IMR-90 (cell line): ENCODE measurements at regions not wholly inside any gene's neighbourhood (a gene's known extent, or its start where the extent isn't known, plus 50 kb on each side); places are given as distances from the start of the nearest gene placed in this dataset.

Experiments
- ATAC-seq: fragments of 200-7000 bp; cut with Tn5 transposase; 2 replicates; pipeline ENCODE4 v1.9.1; 2020; ENCODE audit warnings: low read depth, mild to moderate bottlenecking, moderate library complexity
- BruUV-seq: library from RNA; stranded (reverse); fragments of 400-500 nt; replicated peaks from 2 replicates; lab custom pipeline; 2021; lab: Mats Ljungman, UMichigan
- CTCF ChIA-PET: fragments of 300-600 bp; formaldehyde crosslinking; extraction: SDS; loops from one replicate; lab custom pipeline; 2021; ENCODE audit warnings: antibody characterized with exemption; lab: Yijun Ruan, JAX
- POLR2A ChIA-PET: fragments of 300-600 bp; sonication (Branson Sonifier 250); formaldehyde crosslinking; loops from one replicate; lab custom pipeline; 2022; ENCODE audit warnings: antibody characterized with exemption; ENCODE audit not compliant: unreplicated experiment; lab: Charles Lee
- DNase-seq: peaks from one replicate; pipeline ENCODE4 v3.0.0; 2013
- H2AFZ ChIP-seq: replicated peaks from 2 replicates; pipeline ENCODE3; 2013; ENCODE audit warnings: low read length, mild to moderate bottlenecking; ENCODE audit not compliant: poor library complexity
- H2AK5ac ChIP-seq: 2 replicates; pipeline ENCODE4 v1.6.1; 2013; ENCODE audit warnings: low read depth, low read length, inconsistent platforms
- H2AK9ac ChIP-seq: replicated peaks from 2 replicates; pipeline ENCODE3; 2013; ENCODE audit warnings: mild to moderate bottlenecking, low read depth, low read length, moderate library complexity; ENCODE audit not compliant: poor library complexity
- H2BK120ac ChIP-seq: 2 replicates; pipeline ENCODE4 v1.6.1; 2013; ENCODE audit warnings: low read depth, low read length, inconsistent platforms
- H2BK15ac ChIP-seq: 3 replicates; pipeline ENCODE4 v1.6.1; 2013; ENCODE audit warnings: low read depth, low read length, inconsistent platforms
- H2BK20ac ChIP-seq: 2 replicates; pipeline ENCODE4 v1.6.1; 2013; ENCODE audit warnings: low read depth, mild to moderate bottlenecking, inconsistent platforms, low read length, moderate library complexity
- H2BK5ac ChIP-seq: 2 replicates; pipeline ENCODE4 v1.6.1; 2013; ENCODE audit warnings: mild to moderate bottlenecking, low read depth, low read length, inconsistent platforms; ENCODE audit not compliant: poor library complexity, severe bottlenecking
- H3K14ac ChIP-seq: replicated peaks from 2 replicates; pipeline ENCODE4 v1.6.1; 2013; ENCODE audit warnings: low read depth, low read length, inconsistent platforms
- H3K18ac ChIP-seq: 2 replicates; pipeline ENCODE4 v1.6.1; 2013; ENCODE audit warnings: low read depth, low read length, control low read depth
- H3K23ac ChIP-seq: 2 replicates; pipeline ENCODE4 v1.6.1; 2013; ENCODE audit warnings: low read depth, low read length, inconsistent platforms
- H3K27ac ChIP-seq: 2 replicates; pipeline ENCODE4 v1.5.1; 2013; ENCODE audit warnings: mild to moderate bottlenecking, control low read depth, low read length; ENCODE audit not compliant: insufficient read depth
- H3K27me3 ChIP-seq: 2 replicates; pipeline ENCODE4 v1.6.1; 2013; ENCODE audit warnings: low read length; ENCODE audit not compliant: control insufficient read depth, insufficient read depth
- H3K36me3 ChIP-seq: 2 replicates; pipeline ENCODE4 v1.6.1; 2013; ENCODE audit warnings: low read length, mixed read lengths; ENCODE audit not compliant: control insufficient read depth, insufficient read depth
- H3K4ac ChIP-seq: 2 replicates; pipeline ENCODE4 v1.6.1; 2013; ENCODE audit warnings: low read depth, low read length, inconsistent platforms
- H3K4me1 ChIP-seq: 2 replicates; pipeline ENCODE4 v1.6.1; 2013; ENCODE audit warnings: low read length, mixed read lengths; ENCODE audit not compliant: control insufficient read depth, insufficient read depth
- H3K4me2 ChIP-seq: 2 replicates; pipeline ENCODE4 v1.6.1; 2013; ENCODE audit warnings: low read depth, mild to moderate bottlenecking, control low read depth, low read length, moderate library complexity
- H3K4me3 ChIP-seq: 2 replicates; pipeline ENCODE4 v1.5.1; 2013; ENCODE audit warnings: low read depth, mild to moderate bottlenecking, control low read depth, low read length, moderate library complexity; ENCODE audit not compliant: insufficient read depth
- H3K56ac ChIP-seq: 2 replicates; pipeline ENCODE4 v1.6.1; 2013; ENCODE audit warnings: low read length, inconsistent platforms; ENCODE audit not compliant: insufficient read depth; ENCODE audit errors: extremely low read depth
- H3K79me1 ChIP-seq, 2 experiments: 2 replicates each; pipeline ENCODE4 v1.6.1; 2013; ENCODE audit warnings: low read length in 2 of 2, inconsistent platforms in 1 of 2, low read depth in 1 of 2
- H3K9ac ChIP-seq: 2 replicates; pipeline ENCODE4 v1.6.1; 2013; ENCODE audit warnings: low read depth, low read length, control low read depth
- H3K9me1 ChIP-seq: 2 replicates; pipeline ENCODE4 v1.6.1; 2013; ENCODE audit warnings: low read length, inconsistent platforms; ENCODE audit not compliant: insufficient read depth
- H3K9me3 ChIP-seq: 2 replicates; pipeline ENCODE4 v1.6.1; 2013; ENCODE audit warnings: low read length; ENCODE audit not compliant: control insufficient read depth, insufficient read depth
- H4K20me1 ChIP-seq: 2 replicates; pipeline ENCODE4 v1.6.1; 2013; ENCODE audit warnings: low read length, inconsistent platforms; ENCODE audit not compliant: insufficient read depth
- H4K5ac ChIP-seq: 2 replicates; pipeline ENCODE4 v1.6.1; 2013; ENCODE audit warnings: mild to moderate bottlenecking, low read depth, low read length, control low read depth
- H4K8ac ChIP-seq, 2 experiments: 2 replicates each; pipeline ENCODE4 v1.6.1; 2013; ENCODE audit warnings: low read depth in 2 of 2, low read length in 2 of 2, control low read depth in 1 of 2, inconsistent platforms in 1 of 2
- H4K91ac ChIP-seq: 2 replicates; pipeline ENCODE4 v1.6.1; 2013; ENCODE audit warnings: low read depth, low read length, inconsistent platforms; ENCODE audit not compliant: insufficient read depth
- CHD1 ChIP-seq: IDR thresholded peaks from 2 replicates; pipeline ENCODE4 v1.6.1; 2012; ENCODE audit warnings: low read depth, low read length, improper control_type of control experiment
- MAFK ChIP-seq: IDR thresholded peaks from 2 replicates; pipeline ENCODE4 v1.6.1; 2012; ENCODE audit warnings: low read depth, low read length, improper control_type of control experiment
- MAZ ChIP-seq: IDR thresholded peaks from 2 replicates; pipeline ENCODE4 v1.6.1; 2012; ENCODE audit warnings: low read depth, mild to moderate bottlenecking, low read length, improper control_type of control experiment, moderate library complexity, borderline replicate concordance
- RFX5 ChIP-seq: IDR thresholded peaks from 2 replicates; pipeline ENCODE4 v1.8.0; 2012; ENCODE audit warnings: low read depth, mild to moderate bottlenecking, low read length, moderate library complexity
- WGBS, 2 experiments: methylation state at CpG; one replicate each; pipeline versions ENCODE4 v1.1.5 to v1.1.7; 2013; ENCODE audit warnings: missing lambda C conversion rate in 2 of 2; ENCODE audit not compliant: insufficient read length in 1 of 2; ENCODE audit errors: extremely low coverage in 2 of 2; 5-methylcytosine and 5-hydroxymethylcytosine counted together
- dilution Hi-C: fragments of 300-500 bp; cut with HindIII; formaldehyde crosslinking; loops from one replicate; pipeline ENCODE4 v1.14.3; 2018; ENCODE audit warnings: low sequenced_read_pairs; ENCODE audit not compliant: unreplicated experiment
- in situ Hi-C: fragments of 300-500 bp; cut with MboI; formaldehyde crosslinking; loops from 3 replicates; pipeline ENCODE4 v1.14.3; 2019; ENCODE audit warnings: low sequenced_read_pairs, inconsistent platforms, mixed read lengths
- intact Hi-C: fragments of 100-400 bp; cut with micrococcal nuclease; formaldehyde crosslinking; loops from 2 replicates; pipeline ENCODE4 v1.10.0; 2022
- TF ChIP-seq, protein P1 (sequence below): fragments of 150-350 bp; IDR thresholded peaks from 2 replicates; pipeline ENCODE4 v1.6.1; 2017; ENCODE audit warnings: mild to moderate bottlenecking, antibody characterized with exemption, low read length, low read depth

DNA sequence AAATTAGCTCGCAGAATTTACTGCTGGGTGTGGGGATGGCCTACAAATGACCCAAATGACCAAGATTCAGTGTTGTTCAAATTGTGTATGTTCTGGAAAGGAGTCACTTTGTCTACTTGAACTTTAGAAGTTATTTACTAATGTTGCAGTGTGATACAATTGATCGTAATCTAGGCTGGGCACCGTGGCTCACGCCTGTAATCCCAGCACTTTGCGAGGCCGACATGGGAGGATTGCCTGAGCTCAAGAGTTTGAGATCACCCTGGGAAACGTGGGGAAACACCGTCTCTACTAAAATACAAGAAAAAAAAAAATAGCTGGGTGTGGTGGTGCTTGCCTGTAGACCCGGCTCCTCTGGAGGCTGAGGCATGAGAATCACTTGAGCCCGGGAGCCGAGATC lies 57.6 kb upstream of the TMPRSS2 start:
- H3K9ac ChIP-seq, result no peak overlapping the region
- H2BK5ac ChIP-seq, result no peak overlapping the region
- H3K9me1 ChIP-seq, result no peaks in the 10 kb centered on the region
- no TSS peak for BruUV-seq
- no peak overlapping the region for H2BK15ac ChIP-seq
- TF ChIP-seq, protein P1, sequence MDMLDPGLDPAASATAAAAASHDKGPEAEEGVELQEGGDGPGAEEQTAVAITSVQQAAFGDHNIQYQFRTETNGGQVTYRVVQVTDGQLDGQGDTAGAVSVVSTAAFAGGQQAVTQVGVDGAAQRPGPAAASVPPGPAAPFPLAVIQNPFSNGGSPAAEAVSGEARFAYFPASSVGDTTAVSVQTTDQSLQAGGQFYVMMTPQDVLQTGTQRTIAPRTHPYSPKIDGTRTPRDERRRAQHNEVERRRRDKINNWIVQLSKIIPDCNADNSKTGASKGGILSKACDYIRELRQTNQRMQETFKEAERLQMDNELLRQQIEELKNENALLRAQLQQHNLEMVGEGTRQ, result no peak
- TF ChIP-seq CHD1 (no peak), RFX5 (no peak), MAFK (no peak), MAZ (no peak)
- no peak overlapping the region for H4K91ac ChIP-seq
- no peak overlapping the region for H2AK9ac ChIP-seq
- no peaks in the 10 kb centered on the region for H4K20me1 ChIP-seq
- no peak overlapping the region for H2BK20ac ChIP-seq
- H3K56ac ChIP-seq, result no peak overlapping the region
- ATAC-seq (no peak), DNase-seq (no peak)
- H3K36me3 ChIP-seq, result no peaks in the 10 kb centered on the region
- in situ Hi-C loops (no loop called here), intact Hi-C loops (no loop called here), dilution Hi-C loops (no loop called here)
- no peak overlapping the region for H3K18ac ChIP-seq
- H2AK5ac ChIP-seq, result no peak overlapping the region
- peaks cover 4% of the 10 kb centered on the region; the same call in 1 of the 2 replicates for H3K27me3 ChIP-seq
- H3K79me1 ChIP-seq, result no peaks in the 10 kb centered on the region
- H3K9me3 ChIP-seq, result no peaks in the 10 kb centered on the region
- no CpG with 5 or more reads among the region's 11 CpGs for WGBS, 2 experiments
- no peak overlapping the region for H2AFZ ChIP-seq
- no peak overlapping the region for H3K4ac ChIP-seq
- H3K27ac ChIP-seq, result no peak overlapping the region
- H2BK120ac ChIP-seq, result no peak overlapping the region
- H3K4me1 ChIP-seq, result no peaks in the 10 kb centered on the region
- H3K4me2 ChIP-seq, result no peak overlapping the region
- no peak overlapping the region for H3K23ac ChIP-seq
- H4K8ac ChIP-seq, result no peak overlapping the region
- H3K14ac ChIP-seq, result no peak overlapping the region
- no peak overlapping the region for H4K5ac ChIP-seq
- H3K4me3 ChIP-seq, result no peak overlapping the region
- POLR2A ChIA-PET, result interaction anchor here (0.6 kb wide), 1 partner anchor 83 kb away, joined by 4 read pairs; no protein-coding TSS in a partner anchor
- CTCF ChIA-PET, result interaction anchor here (1.0 kb wide), 1 partner anchor 9 kb away, joined by 4 read pairs; no protein-coding TSS in a partner anchor
